ENCODE measurements at regions not wholly inside any gene's neighbourhood (a gene's known extent, or its start where the extent isn't known, plus 50 kb on each side); places are given as distances from the start of the nearest gene placed in this dataset.
A peak's percentile ranks its signal among the peaks of the same experiment; 100 is the strongest.

GRCh38 chrX:11040405-11040804 lies 70.7 kb upstream of the HCCS start:
- DNase-seq (ENCODE audit: low spot score): no peak
- Mint-ChIP-seq H3K36me3 (no peaks in the 10 kb centered on the region), H3K27me3 (ENCODE audit: insufficient read depth, low read depth) (no peaks in the 10 kb centered on the region), H3K4me1 (no peaks in the 10 kb centered on the region), H3K9me3 (peaks cover 5% of the 10 kb centered on the region), H3K4me3 (no peak overlapping the region), H3K27ac (no peak overlapping the region)
- no peaks in the 10 kb centered on the region for H3F3A ChIP-seq (ENCODE audit: low read depth)
- H3K4me2 ChIP-seq: no peak overlapping the region
- no peaks in the 10 kb centered on the region for H3K79me2 ChIP-seq (ENCODE audit: low read depth)
- no peak overlapping the region for H3K9ac ChIP-seq
- H2AFZ ChIP-seq (replicated peaks): no peak overlapping the region
- H3K27ac ChIP-seq: no peak overlapping the region
- no peaks in the 10 kb centered on the region for H3K9me3 ChIP-seq (ENCODE audit: low read depth)
- H3K4me1 ChIP-seq: no peaks in the 10 kb centered on the region
- no peak for TF ChIP-seq EZH2 (IDR thresholded peaks at IDR 0.05)
- peak; percentile 4 for TF ChIP-seq CTCF (IDR thresholded peaks at IDR 0.05)
- no peaks in the 10 kb centered on the region for H3K36me3 ChIP-seq
- no peaks in the 10 kb centered on the region for H3K27me3 ChIP-seq
- H4K20me1 ChIP-seq (ENCODE audit: low read depth): no peaks in the 10 kb centered on the region
- H3K4me3 ChIP-seq: no peak overlapping the region

- H3K36me3 Mint-ChIP-seq: no peaks in the 10 kb centered on the region
- TF ChIP-seq CTCF (IDR thresholded peaks at IDR 0.05): no peak
- no peak for TF ChIP-seq EZH2 (IDR thresholded peaks at IDR 0.05)
- TF ChIP-seq EZH2phosphoT487 (IDR thresholded peaks at IDR 0.05): no peak
- H3K4me1 Mint-ChIP-seq: no peaks in the 10 kb centered on the region
- H2AFZ ChIP-seq (replicated peaks): no peak overlapping the region
- no peak overlapping the region for H3K9ac ChIP-seq
- no peaks in the 10 kb centered on the region for H3K4me1 ChIP-seq
- no peak overlapping the region for H3K4me2 ChIP-seq
- no peaks in the 10 kb centered on the region for H3K27me3 Mint-ChIP-seq (ENCODE audit: insufficient read depth, low read depth)
- no peaks in the 10 kb centered on the region for H3K36me3 ChIP-seq
- H4K20me1 ChIP-seq (ENCODE audit: low read depth): no peaks in the 10 kb centered on the region
- no peak overlapping the region for H3K4me3 ChIP-seq
- no peaks in the 10 kb centered on the region for H3K79me2 ChIP-seq (ENCODE audit: low read depth)
- DNase-seq (ENCODE audit: low spot score): no peak
- no peaks in the 10 kb centered on the region for H3K27me3 ChIP-seq
- H3K9me3 ChIP-seq (ENCODE audit: low read depth): peaks cover 4% of the 10 kb centered on the region
- H3K27ac Mint-ChIP-seq: no peak overlapping the region
- no peak overlapping the region for H3K4me3 Mint-ChIP-seq
- peaks cover 9% of the 10 kb centered on the region for H3K9me3 Mint-ChIP-seq
- no peak overlapping the region for H3K27ac ChIP-seq
- H3F3A ChIP-seq (ENCODE audit: low read depth): no peaks in the 10 kb centered on the region
These were observed 70.1 kb upstream of the HCCS start for GRCh38 chrX:11040996-11041395.

- H3K9me3 ChIP-seq (ENCODE audit: low read depth): peaks cover 10% of the 10 kb centered on the region
- Mint-ChIP-seq H3K9me3 (peaks cover 6% of the 10 kb centered on the region), H3K27ac (no peak overlapping the region), H3K36me3 (peaks cover 1% of the 10 kb centered on the region), H3K4me1 (no peaks in the 10 kb centered on the region), H3K4me3 (no peak overlapping the region), H3K27me3 (ENCODE audit: insufficient read depth, low read depth) (no peaks in the 10 kb centered on the region)
- H4K20me1 ChIP-seq (ENCODE audit: low read depth): no peaks in the 10 kb centered on the region
- no peaks in the 10 kb centered on the region for H3K36me3 ChIP-seq
- H3K9ac ChIP-seq: no peak overlapping the region
- TF ChIP-seq CTCF (IDR thresholded peaks at IDR 0.05) (no peak), EZH2 (IDR thresholded peaks at IDR 0.05) (no peak), EZH2phosphoT487 (IDR thresholded peaks at IDR 0.05) (no peak)
- H3K4me3 ChIP-seq: no peak overlapping the region
- DNase-seq (ENCODE audit: low spot score): no peak
- no peak overlapping the region for H2AFZ ChIP-seq (replicated peaks)
- H3K27ac ChIP-seq: no peak overlapping the region
- H3K4me1 ChIP-seq: no peaks in the 10 kb centered on the region
- no peak overlapping the region for H3K4me2 ChIP-seq
- H3F3A ChIP-seq (ENCODE audit: low read depth): no peaks in the 10 kb centered on the region
- no peaks in the 10 kb centered on the region for H3K79me2 ChIP-seq (ENCODE audit: low read depth)
- H3K27me3 ChIP-seq: no peaks in the 10 kb centered on the region
These were observed 61.1 kb upstream of the HCCS start for GRCh38 chrX:11050013-11050412.

DNA sequence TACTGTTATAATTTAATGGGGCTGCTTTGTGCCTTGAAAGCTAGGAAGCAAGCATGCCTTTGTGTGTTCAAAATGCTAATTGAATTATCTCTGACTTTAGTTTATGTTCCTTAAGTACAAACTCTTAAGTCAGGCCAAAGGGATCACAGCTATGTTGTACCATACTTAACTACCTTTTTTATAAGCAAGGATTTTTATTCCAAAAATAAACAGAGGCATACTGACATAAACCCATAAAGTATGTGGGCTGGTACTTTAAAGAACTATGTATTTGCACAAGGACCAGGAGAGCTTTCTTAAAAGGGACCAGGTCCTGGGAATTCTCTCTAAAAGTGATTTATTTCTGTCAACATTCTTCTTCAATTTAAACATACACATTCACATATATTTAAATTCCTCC lies 57.8 kb upstream of the HCCS start:
- H3K4me1 ChIP-seq: no peaks in the 10 kb centered on the region
- no peaks in the 10 kb centered on the region for H3K36me3 Mint-ChIP-seq
- H3K27ac ChIP-seq: no peak overlapping the region
- TF ChIP-seq EZH2 (IDR thresholded peaks at IDR 0.05): no peak
- TF ChIP-seq EZH2phosphoT487 (IDR thresholded peaks at IDR 0.05): no peak
- TF ChIP-seq CTCF (IDR thresholded peaks at IDR 0.05): no peak
- H3K27me3 ChIP-seq: no peaks in the 10 kb centered on the region
- H3K27ac Mint-ChIP-seq: no peak overlapping the region
- no peak overlapping the region for H3K4me2 ChIP-seq
- H3K36me3 ChIP-seq: no peaks in the 10 kb centered on the region
- no peak for DNase-seq (ENCODE audit: low spot score)
- no peaks in the 10 kb centered on the region for H3K4me1 Mint-ChIP-seq
- H3K9me3 Mint-ChIP-seq: peaks cover 3% of the 10 kb centered on the region
- no peaks in the 10 kb centered on the region for H3F3A ChIP-seq (ENCODE audit: low read depth)
- no peak overlapping the region for H3K9ac ChIP-seq
- H3K27me3 Mint-ChIP-seq (ENCODE audit: insufficient read depth, low read depth): no peaks in the 10 kb centered on the region
- H3K9me3 ChIP-seq (ENCODE audit: low read depth): no peaks in the 10 kb centered on the region
- no peak overlapping the region for H3K4me3 ChIP-seq
- H4K20me1 ChIP-seq (ENCODE audit: low read depth): no peaks in the 10 kb centered on the region
- no peak overlapping the region for H3K4me3 Mint-ChIP-seq
- H3K79me2 ChIP-seq (ENCODE audit: low read depth): no peaks in the 10 kb centered on the region
- H2AFZ ChIP-seq (replicated peaks): no peak overlapping the region

All from neural progenitor cell (in vitro differentiated cells).